ENCODE measurements at regions not wholly inside any gene's neighbourhood (a gene's known extent, or its start where the extent isn't known, plus 50 kb on each side); places are given as distances from the start of the nearest gene placed in this dataset.

GRCh38 chr5:25128606-25129005 is 483.8 kb upstream of the CDH10 start:
- TF ChIP-seq MAX (IDR thresholded peaks at IDR 0.05) (no peak), POLR2A (IDR thresholded peaks at IDR 0.05; ENCODE audit: low read length) (no peak), SREBF2 (IDR thresholded peaks at IDR 0.05) (no peak), CTCF (IDR thresholded peaks at IDR 0.05) (no peak)
